ENCODE measurements at regions not wholly inside any gene's neighbourhood (a gene's known extent, or its start where the extent isn't known, plus 50 kb on each side); places are given as distances from the start of the nearest gene placed in this dataset.

GRCh38 chr12:92089559-92089958 lies 56.1 kb downstream of the BTG1 start:
- peak overlapping the region; percentile 30 for H3K27ac ChIP-seq (replicated peaks)
- no peak overlapping the region for H3K4me3 ChIP-seq (replicated peaks; ENCODE audit: insufficient read depth, low read length)
- H3K27me3 ChIP-seq (ENCODE audit: insufficient read depth, poor library complexity, severe bottlenecking) = no peaks in the 10 kb centered on the region
- TF ChIP-seq POLR2AphosphoS5 (IDR thresholded peaks at IDR 0.05; ENCODE audit: low read depth) = no peak
- no peak for TF ChIP-seq SPI1 (IDR thresholded peaks at IDR 0.05; ENCODE audit: borderline replicate concordance, low read depth)
- TF ChIP-seq GABPA (IDR thresholded peaks at IDR 0.05; ENCODE audit: low read depth) = no peak
- TF ChIP-seq REST (IDR thresholded peaks at IDR 0.05; ENCODE audit: insufficient replicate concordance, low read depth) = no peak
- TF ChIP-seq CTCF (IDR thresholded peaks at IDR 0.05; ENCODE audit: insufficient read depth, low read length) = no peak
- no peak for DNase-seq (ENCODE audit: low read depth in 1 of 2, low spot score in 1 of 2)

- TF ChIP-seq CTCF (IDR thresholded peaks at IDR 0.05; ENCODE audit: insufficient read depth, low read length) = no peak
- TF ChIP-seq SPI1 (IDR thresholded peaks at IDR 0.05; ENCODE audit: borderline replicate concordance, low read depth) = peak; percentile 36; the same call in 1 of the 2 replicates
- TF ChIP-seq POLR2AphosphoS5 (IDR thresholded peaks at IDR 0.05; ENCODE audit: low read depth) = no peak
- TF ChIP-seq GABPA (IDR thresholded peaks at IDR 0.05; ENCODE audit: low read depth) = no peak
- TF ChIP-seq REST (IDR thresholded peaks at IDR 0.05; ENCODE audit: insufficient replicate concordance, low read depth) = no peak
- peak in 1 of 2 experiments; percentile 32 for DNase-seq (ENCODE audit: low read depth in 1 of 2, low spot score in 1 of 2)
- Histone ChIP-seq H3K4me3 (replicated peaks; ENCODE audit: insufficient read depth, low read length) (no peak overlapping the region), H3K27ac (replicated peaks) (no peak overlapping the region), H3K27me3 (ENCODE audit: insufficient read depth, poor library complexity, severe bottlenecking) (no peaks in the 10 kb centered on the region)
Measured at GRCh38 chr12:92088805-92089204, 56.8 kb downstream of the BTG1 start.

- Histone ChIP-seq H3K4me3 (replicated peaks; ENCODE audit: insufficient read depth, low read length) (no peak overlapping the region), H3K27ac (replicated peaks) (no peak overlapping the region), H3K27me3 (ENCODE audit: insufficient read depth, poor library complexity, severe bottlenecking) (no peaks in the 10 kb centered on the region)
- DNase-seq (ENCODE audit: low read depth in 1 of 2, low spot score in 1 of 2) = no peak
- TF ChIP-seq SPI1 (IDR thresholded peaks at IDR 0.05; ENCODE audit: borderline replicate concordance, low read depth) (no peak), REST (IDR thresholded peaks at IDR 0.05; ENCODE audit: insufficient replicate concordance, low read depth) (no peak), CTCF (IDR thresholded peaks at IDR 0.05; ENCODE audit: insufficient read depth, low read length) (no peak), POLR2AphosphoS5 (IDR thresholded peaks at IDR 0.05; ENCODE audit: low read depth) (no peak), GABPA (IDR thresholded peaks at IDR 0.05; ENCODE audit: low read depth) (no peak)
Measured at GRCh38 chr12:92085736-92086040, 60.0 kb downstream of the BTG1 start.
